SK-N-MC (cell line): ENCODE measurements at regions not wholly inside any gene's neighbourhood (a gene's known extent, or its start where the extent isn't known, plus 50 kb on each side); places are given as distances from the start of the nearest gene placed in this dataset.

Experiments
- DNase-seq: peaks from one replicate; pipeline ENCODE4 v3.0.0-alpha.2; 2011; ENCODE audit warnings: low read depth, low spot score
- H3K27ac ChIP-seq: fragments of 200-600 bp; sonication (generic); 2 replicates; pipeline ENCODE4 v1.5.1; 2016; ENCODE audit warnings: mixed run types
- H3K36me3 ChIP-seq: fragments of 200-600 bp; sonication (generic); 2 replicates; pipeline ENCODE4 v1.6.1; 2017; ENCODE audit warnings: antibody characterized with exemption, low read length, mixed read lengths; ENCODE audit not compliant: insufficient read depth
- H3K4me3 ChIP-seq: fragments of 200-600 bp; sonication (generic); 2 replicates; pipeline ENCODE4 v1.5.1; 2016
- H3K9ac ChIP-seq: fragments of 200-600 bp; sonication (generic); 2 replicates; pipeline ENCODE4 v1.8.0; 2017; ENCODE audit warnings: mixed run types, mixed read lengths; ENCODE audit not compliant: insufficient read length
- H3K9me3 ChIP-seq: fragments of 200-600 bp; sonication (generic); 2 replicates; pipeline ENCODE4 v1.6.1; 2017; ENCODE audit warnings: low read depth, mild to moderate bottlenecking, antibody characterized with exemption, low read length, moderate library complexity, mixed read lengths
- EZH2 ChIP-seq: fragments of 200-600 bp; sonication (generic); IDR thresholded peaks from one replicate; pipeline ENCODE4 v1.6.1; 2017; ENCODE audit warnings: antibody characterized with exemption
- FOXP2 ChIP-seq: optimal IDR thresholded peaks from 2 replicates; pipeline ENCODE3; 2011; ENCODE audit warnings: mild to moderate bottlenecking, moderate library complexity; ENCODE audit not compliant: insufficient read depth; ENCODE audit errors: extremely low read length, control extremely low read depth
- POLR2AphosphoS5 ChIP-seq: IDR thresholded peaks from 2 replicates; pipeline ENCODE4 v1.6.1; 2012; ENCODE audit warnings: mild to moderate bottlenecking, low read depth, low read length, borderline replicate concordance

DNA sequence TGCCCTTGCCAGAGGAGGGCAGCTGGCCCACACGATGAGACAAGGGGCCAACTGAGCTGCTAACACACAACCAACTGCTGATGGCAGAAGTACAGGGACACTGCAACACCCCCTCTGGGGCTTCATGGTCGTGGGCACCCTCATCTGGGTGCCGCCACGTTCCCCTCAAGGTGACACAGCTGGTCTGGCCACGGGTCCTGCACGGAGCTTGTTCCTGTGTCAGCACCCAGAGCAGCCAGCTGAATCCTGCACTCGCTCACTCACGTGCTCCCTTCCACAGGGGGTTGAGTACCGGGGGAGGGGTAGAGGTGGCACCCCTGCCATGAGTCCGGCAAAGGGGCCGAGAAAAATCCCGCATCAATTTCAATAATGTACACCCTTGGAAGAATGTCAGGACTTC, 1319.1 kb downstream of the REEP3 start:
- DNase-seq, result no peak
- no peaks in the 10 kb centered on the region for H3K9me3 ChIP-seq
- no peak overlapping the region for H3K4me3 ChIP-seq

DNA sequence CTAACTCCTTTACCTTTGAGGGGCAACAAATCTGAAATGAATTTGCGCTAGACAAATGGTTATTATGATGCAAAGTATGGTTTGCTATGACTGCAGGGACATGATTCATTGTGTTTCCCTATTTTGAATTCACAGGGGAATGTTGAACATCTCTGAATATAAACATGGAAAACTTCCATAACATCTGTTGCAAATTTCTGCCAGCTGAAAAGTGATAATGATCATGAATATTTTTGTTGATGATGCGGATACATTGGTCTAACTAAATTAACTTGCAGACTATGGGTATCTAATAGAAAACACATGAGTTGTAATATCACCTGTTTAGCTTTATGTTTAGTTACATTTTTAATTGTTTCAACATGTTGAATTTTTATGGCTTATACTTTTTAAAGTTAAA, 1325.5 kb downstream of the REEP3 start:
- TF ChIP-seq FOXP2 (no peak), POLR2AphosphoS5 (no peak), EZH2 (no peak)
- Histone ChIP-seq H3K9ac (no peak overlapping the region), H3K4me3 (no peak overlapping the region), H3K27ac (no peak overlapping the region), H3K9me3 (no peaks in the 10 kb centered on the region), H3K36me3 (no peaks in the 10 kb centered on the region)
- no peak for DNase-seq

More for the DNA sequence above, 1319.1 kb downstream of the REEP3 start:
- no peak overlapping the region for H3K9ac ChIP-seq
- no peaks in the 10 kb centered on the region for H3K36me3 ChIP-seq
- TF ChIP-seq FOXP2, result no peak
- no peak for TF ChIP-seq EZH2
- no peak for TF ChIP-seq POLR2AphosphoS5
- no peak overlapping the region for H3K27ac ChIP-seq

GRCh38 chr10:64855941-64856340, 1334.7 kb downstream of the REEP3 start:
- TF ChIP-seq POLR2AphosphoS5 (no peak), FOXP2 (no peak), EZH2 (no peak)
- no peak for DNase-seq
- no peaks in the 10 kb centered on the region for H3K36me3 ChIP-seq

GRCh38 chr10:64859911-64860310, 1338.7 kb downstream of the REEP3 start:
- Histone ChIP-seq H3K9ac (no peak overlapping the region), H3K27ac (no peak overlapping the region), H3K36me3 (no peaks in the 10 kb centered on the region), H3K9me3 (no peaks in the 10 kb centered on the region), H3K4me3 (no peak overlapping the region)
- no peak for TF ChIP-seq EZH2
- TF ChIP-seq FOXP2, result no peak
- no peak for TF ChIP-seq POLR2AphosphoS5
- DNase-seq, result no peak

More at GRCh38 chr10:64855941-64856340, 1334.7 kb downstream of the REEP3 start:
- Histone ChIP-seq H3K4me3 (no peak overlapping the region), H3K9me3 (no peaks in the 10 kb centered on the region), H3K9ac (no peak overlapping the region), H3K27ac (no peak overlapping the region)

GRCh38 chr10:64863836-64864235, 1342.6 kb downstream of the REEP3 start:
- no peak for DNase-seq
- TF ChIP-seq EZH2, result no peak

DNA sequence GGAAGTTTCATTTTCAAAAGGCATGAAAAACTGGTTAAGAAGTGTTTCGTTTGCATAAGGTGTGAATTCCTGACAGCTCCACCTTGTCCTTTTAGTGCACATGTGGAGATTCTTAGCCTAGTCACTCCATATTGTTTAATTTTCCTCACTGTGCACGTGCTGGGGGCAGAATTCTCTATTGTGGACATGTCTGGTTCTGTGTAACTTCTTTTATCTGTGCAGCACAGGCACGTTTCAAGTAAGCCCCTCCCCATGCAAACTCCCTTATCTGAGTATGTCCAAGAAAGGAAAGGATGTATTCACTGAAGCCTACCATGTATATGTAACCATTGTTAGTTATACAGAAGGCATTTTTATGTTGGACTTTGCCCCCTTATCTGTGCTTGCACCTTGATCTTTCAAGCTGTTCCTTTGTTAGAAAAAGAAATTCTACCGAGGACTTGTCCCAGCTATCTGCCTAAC, 1346.3 kb downstream of the REEP3 start:
- no peaks in the 10 kb centered on the region for H3K36me3 ChIP-seq
- no peaks in the 10 kb centered on the region for H3K9me3 ChIP-seq
- DNase-seq, result no peak
- H3K4me3 ChIP-seq, result no peak overlapping the region
- no peak overlapping the region for H3K9ac ChIP-seq
- no peak overlapping the region for H3K27ac ChIP-seq
- no peak for TF ChIP-seq POLR2AphosphoS5
- no peak for TF ChIP-seq EZH2
- no peak for TF ChIP-seq FOXP2

More at GRCh38 chr10:64863836-64864235, 1342.6 kb downstream of the REEP3 start:
- Histone ChIP-seq H3K27ac (no peak overlapping the region), H3K9me3 (no peaks in the 10 kb centered on the region), H3K4me3 (no peak overlapping the region), H3K9ac (no peak overlapping the region), H3K36me3 (no peaks in the 10 kb centered on the region)

GRCh38 chr10:64873088-64873487, 1351.9 kb downstream of the REEP3 start:
- Histone ChIP-seq H3K27ac (no peak overlapping the region), H3K9me3 (no peaks in the 10 kb centered on the region)

GRCh38 chr10:64873959-64874358, 1352.8 kb downstream of the REEP3 start:
- DNase-seq, result no peak
- no peak for TF ChIP-seq EZH2
- no peak for TF ChIP-seq POLR2AphosphoS5
- TF ChIP-seq FOXP2, result no peak
- Histone ChIP-seq H3K4me3 (no peak overlapping the region), H3K36me3 (no peaks in the 10 kb centered on the region), H3K27ac (no peak overlapping the region), H3K9ac (no peak overlapping the region), H3K9me3 (no peaks in the 10 kb centered on the region)

More at GRCh38 chr10:64873088-64873487, 1351.9 kb downstream of the REEP3 start:
- H3K36me3 ChIP-seq, result no peaks in the 10 kb centered on the region
- no peak for TF ChIP-seq EZH2
- no peak for TF ChIP-seq POLR2AphosphoS5
- no peak for TF ChIP-seq FOXP2
- H3K9ac ChIP-seq, result no peak overlapping the region
- no peak overlapping the region for H3K4me3 ChIP-seq
- no peak for DNase-seq

GRCh38 chr10:64880546-64880945, 1359.3 kb downstream of the REEP3 start:
- Histone ChIP-seq H3K27ac (no peak overlapping the region), H3K4me3 (no peak overlapping the region), H3K9ac (no peak overlapping the region), H3K36me3 (no peaks in the 10 kb centered on the region), H3K9me3 (no peaks in the 10 kb centered on the region)
- no peak for TF ChIP-seq POLR2AphosphoS5
- no peak for TF ChIP-seq FOXP2
- TF ChIP-seq EZH2, result no peak
- no peak for DNase-seq

GRCh38 chr10:64881257-64881656, 1360.1 kb downstream of the REEP3 start:
- H3K27ac ChIP-seq, result no peak overlapping the region
- no peak for TF ChIP-seq EZH2
- no peak for TF ChIP-seq POLR2AphosphoS5
- no peak for TF ChIP-seq FOXP2
- DNase-seq, result no peak
- H3K9ac ChIP-seq, result no peak overlapping the region
- H3K36me3 ChIP-seq, result no peaks in the 10 kb centered on the region
- no peak overlapping the region for H3K4me3 ChIP-seq
- H3K9me3 ChIP-seq, result no peaks in the 10 kb centered on the region
